Lower leg skin (tissue), 4 donors: ENCODE measurements at regions not wholly inside any gene's neighbourhood (a gene's known extent, or its start where the extent isn't known, plus 50 kb on each side); places are given as distances from the start of the nearest gene placed in this dataset.
"Not testable (repeated sequence)": the region's sequence is repeated elsewhere in the genome, so short reads cannot be mapped to it uniquely, and the experiment has no call there.

Experiments
- DNase-seq, 2 donors: peaks; one replicate each; pipeline ENCODE4 v3.0.0-alpha.2; 2019; ENCODE audit warnings: low spot score in 2 of 2
- H3K4me3 ChIP-seq: fragments of 200-600 bp; sonication (generic); 2 replicates; pipeline ENCODE4 v1.5.1; 2017; ENCODE audit warnings: mild to moderate bottlenecking, low read depth; ENCODE audit not compliant: poor library complexity, severe bottlenecking
- POLR2A ChIP-seq, 2 donors: fragments of 450-650 bp; IDR thresholded peaks; one replicate each; pipeline ENCODE4 v1.6.1; 2016 to 2017; ENCODE audit warnings: antibody characterized with exemption in 2 of 2, mild to moderate bottlenecking in 1 of 2, moderate library complexity in 1 of 2
- WGBS, 2 donors: methylation state at CpG; one replicate each; pipeline ENCODE4 v1.1.5; 2018; 5-methylcytosine and 5-hydroxymethylcytosine counted together
- intact Hi-C: fragments of 100-400 bp; cut with DNase I; formaldehyde crosslinking; loops from one replicate; pipeline ENCODE4 v1.15.0; 2023; ENCODE audit warnings: low total_unique reads
- TF ChIP-seq, protein P1 (sequence below), 3 donors: fragments of 450-650 bp; IDR thresholded peaks; one replicate each; pipeline ENCODE4 v1.5.1; 2016; ENCODE audit warnings: antibody characterized with exemption in 3 of 3, mild to moderate bottlenecking in 3 of 3, moderate library complexity in 2 of 3

DNA sequence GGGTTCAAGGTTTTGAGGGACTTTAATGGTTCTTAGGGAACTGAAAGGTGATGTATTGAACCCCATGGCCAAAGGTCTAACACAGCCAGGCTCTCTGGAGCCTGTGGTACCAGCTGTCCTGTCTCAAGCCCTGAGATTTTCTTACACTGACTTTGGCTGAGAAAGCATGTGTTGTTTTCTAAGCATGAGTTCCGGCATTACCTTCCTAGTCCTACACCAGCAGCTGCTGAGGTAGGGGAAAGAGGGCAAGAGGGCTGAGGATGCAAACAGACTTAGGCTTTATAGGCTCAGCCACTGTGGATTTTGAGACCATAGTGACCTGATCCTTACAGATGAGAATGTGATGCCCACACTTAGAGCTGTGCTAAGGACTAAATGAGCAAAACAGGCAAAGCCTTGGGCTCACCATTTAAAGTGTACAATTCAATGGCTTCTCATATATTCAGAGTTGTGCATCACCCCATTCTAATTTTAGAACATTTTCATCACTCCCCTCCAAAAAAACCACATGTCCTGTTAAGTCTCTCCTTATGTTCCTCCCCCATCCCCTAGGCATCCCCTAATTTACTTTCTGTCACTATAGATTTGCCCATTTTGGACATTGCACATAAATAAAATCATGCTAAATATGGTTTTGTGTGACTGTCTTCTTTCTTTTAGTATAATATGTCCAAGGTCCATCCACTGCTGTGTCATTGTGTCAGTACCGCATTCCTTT lies 99.7 kb upstream of the OTOS start:
- peak; percentile 1 to 28 for DNase-seq
- 96 to 98% methylated on average over 2 of the region's 2 CpGs for WGBS, 2 donors
- no peak overlapping the region for H3K4me3 ChIP-seq
- intact Hi-C loops: no loop called here
- no peak for TF ChIP-seq POLR2A (IDR thresholded peaks at IDR 0.05)
- TF ChIP-seq, protein P1, sequence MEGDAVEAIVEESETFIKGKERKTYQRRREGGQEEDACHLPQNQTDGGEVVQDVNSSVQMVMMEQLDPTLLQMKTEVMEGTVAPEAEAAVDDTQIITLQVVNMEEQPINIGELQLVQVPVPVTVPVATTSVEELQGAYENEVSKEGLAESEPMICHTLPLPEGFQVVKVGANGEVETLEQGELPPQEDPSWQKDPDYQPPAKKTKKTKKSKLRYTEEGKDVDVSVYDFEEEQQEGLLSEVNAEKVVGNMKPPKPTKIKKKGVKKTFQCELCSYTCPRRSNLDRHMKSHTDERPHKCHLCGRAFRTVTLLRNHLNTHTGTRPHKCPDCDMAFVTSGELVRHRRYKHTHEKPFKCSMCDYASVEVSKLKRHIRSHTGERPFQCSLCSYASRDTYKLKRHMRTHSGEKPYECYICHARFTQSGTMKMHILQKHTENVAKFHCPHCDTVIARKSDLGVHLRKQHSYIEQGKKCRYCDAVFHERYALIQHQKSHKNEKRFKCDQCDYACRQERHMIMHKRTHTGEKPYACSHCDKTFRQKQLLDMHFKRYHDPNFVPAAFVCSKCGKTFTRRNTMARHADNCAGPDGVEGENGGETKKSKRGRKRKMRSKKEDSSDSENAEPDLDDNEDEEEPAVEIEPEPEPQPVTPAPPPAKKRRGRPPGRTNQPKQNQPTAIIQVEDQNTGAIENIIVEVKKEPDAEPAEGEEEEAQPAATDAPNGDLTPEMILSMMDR (IDR thresholded peaks at IDR 0.05): no peak

DNA sequence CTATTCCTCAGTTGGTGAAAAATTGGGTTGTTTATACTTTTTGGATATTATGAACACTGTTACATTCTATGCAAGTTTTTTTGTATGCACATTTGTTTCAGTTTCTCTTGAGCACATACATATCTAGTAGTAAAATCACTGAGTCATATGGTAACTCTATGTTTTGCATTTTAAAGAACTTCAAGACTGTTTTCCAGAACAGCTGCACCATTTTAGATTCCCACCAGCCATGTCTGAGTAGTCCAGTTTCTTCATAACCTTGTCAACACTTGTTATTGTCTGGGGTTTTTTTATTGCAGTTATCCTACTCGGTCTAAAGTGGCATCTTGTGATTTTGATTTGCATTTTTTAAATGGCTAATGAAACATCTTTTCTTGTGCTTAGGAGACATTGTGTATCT lies 100.3 kb upstream of the OTOS start:
- DNase-seq: no peak
- intact Hi-C loops: no loop called here
- WGBS, 2 donors: 81 to 88% methylated on average over 1 of the region's 1 CpG
- TF ChIP-seq POLR2A (IDR thresholded peaks at IDR 0.05): no peak
- TF ChIP-seq, protein P1 (IDR thresholded peaks at IDR 0.05): no peak
- no peak overlapping the region for H3K4me3 ChIP-seq

DNA sequence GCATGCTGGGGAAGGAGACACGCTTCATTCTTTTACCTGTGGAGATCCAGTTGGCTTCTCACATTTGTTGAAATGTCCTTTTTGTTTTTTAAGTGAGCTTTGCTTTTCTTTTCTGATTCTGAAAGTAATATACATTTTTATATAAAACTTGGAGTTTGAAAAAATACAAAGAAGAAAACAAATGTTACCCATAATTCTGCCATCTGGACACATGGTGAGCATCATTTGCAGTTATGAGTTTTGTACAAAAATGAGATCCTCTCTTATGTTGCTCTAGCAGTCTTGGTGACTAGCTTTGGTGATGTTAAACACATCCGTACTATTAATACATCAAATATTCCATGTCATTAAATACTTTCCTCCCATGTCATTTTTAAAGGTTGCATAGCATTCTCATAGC lies 101.1 kb upstream of the OTOS start:
- H3K4me3 ChIP-seq: no peak overlapping the region
- 72 to 80% methylated on average over 2 of the region's 2 CpGs for WGBS, 2 donors
- intact Hi-C loops: no loop called here

DNA sequence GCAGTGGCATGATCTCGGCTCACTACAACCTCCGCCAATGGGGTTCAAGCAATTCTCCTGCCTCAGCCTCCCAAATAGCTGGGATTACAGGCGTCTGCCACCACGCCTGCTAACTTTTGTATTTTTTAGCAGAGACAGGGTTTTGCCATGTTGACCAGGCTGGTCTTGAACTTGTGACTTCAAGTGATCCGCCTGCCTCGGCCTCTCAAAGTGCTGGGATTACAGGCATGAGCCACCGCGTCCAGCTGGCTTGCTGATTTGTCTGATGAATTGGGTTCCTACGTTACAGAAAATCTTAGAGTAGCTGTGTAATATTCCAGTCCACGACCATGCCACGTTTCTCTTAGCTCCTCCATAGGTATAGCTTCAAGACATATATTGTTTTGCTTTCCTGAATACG lies 102.6 kb upstream of the OTOS start:
- H3K4me3 ChIP-seq: not testable (repeated sequence)
- 88 to 90% methylated on average over 12 of the region's 12 CpGs for WGBS, 2 donors

More for the DNA sequence above, 101.1 kb upstream of the OTOS start:
- no peak for DNase-seq
- TF ChIP-seq, protein P1 (IDR thresholded peaks at IDR 0.05): no peak
- no peak for TF ChIP-seq POLR2A (IDR thresholded peaks at IDR 0.05)

DNA sequence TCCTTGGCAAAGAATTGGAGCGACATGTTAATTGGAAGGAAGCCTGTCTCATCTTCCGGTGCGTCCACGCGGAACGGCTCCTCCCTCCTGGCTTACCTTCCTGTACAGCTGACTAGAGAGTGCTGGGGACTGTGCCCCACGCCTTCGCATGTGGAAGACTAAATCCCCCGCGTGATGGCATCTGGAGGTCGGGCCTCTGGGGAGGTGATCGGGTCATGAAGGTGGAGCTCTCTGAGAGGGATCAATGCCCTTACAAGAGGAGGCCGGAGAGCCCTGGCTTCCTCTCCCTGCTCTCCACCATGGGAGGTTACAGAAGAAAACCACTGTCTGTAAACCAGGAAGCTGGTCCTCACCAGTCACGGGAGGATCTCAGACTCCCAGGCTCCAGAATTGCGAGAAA lies 104.1 kb upstream of the OTOS start:
- whole genome bisulfite sequencing, 2 donors: 50 to 59% methylated on average over 15 of the region's 15 CpGs
- no peak overlapping the region for H3K4me3 ChIP-seq
- peak in 1 of 2 donors; percentile 67 for DNase-seq
- TF ChIP-seq, protein P1 (IDR thresholded peaks at IDR 0.05): no peak
- TF ChIP-seq POLR2A (IDR thresholded peaks at IDR 0.05): no peak
- intact Hi-C loops: no loop called here

More for the DNA sequence above, 102.6 kb upstream of the OTOS start:
- peak in 1 of 2 donors; percentile 21 for DNase-seq
- intact Hi-C loops: not testable (repeated sequence)

DNA sequence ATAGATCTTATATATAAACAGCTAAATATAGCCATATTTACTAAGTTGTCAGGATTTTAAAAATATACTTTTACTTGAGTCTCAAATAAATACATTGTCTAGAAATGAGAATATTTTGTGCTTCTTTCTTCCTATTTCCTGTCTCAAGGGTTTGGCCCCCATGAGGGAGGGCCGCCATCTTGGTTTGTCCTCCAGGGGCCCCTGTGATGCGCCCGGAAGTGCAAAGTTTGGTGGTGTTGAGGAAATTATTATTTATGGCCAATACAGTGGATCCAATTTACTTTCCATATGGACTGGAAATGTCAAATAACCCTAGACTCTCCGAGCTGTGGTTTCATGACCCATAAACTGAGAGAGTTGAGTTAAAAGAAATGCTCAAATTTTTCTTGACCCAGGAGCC lies 104.7 kb upstream of the OTOS start:
- intact Hi-C loops: no loop called here
- TF ChIP-seq, protein P1 (IDR thresholded peaks at IDR 0.05): no peak
- TF ChIP-seq POLR2A (IDR thresholded peaks at IDR 0.05): no peak
- H3K4me3 ChIP-seq: no peak overlapping the region
- 81 to 87% methylated on average over 4 of the region's 4 CpGs for WGBS, 2 donors
- peak in 1 of 2 donors; percentile 77 for DNase-seq
